SK-N-SH treated with all-trans-retinoic acid at 6 μM for 48 hours (cell line): ENCODE measurements at regions not wholly inside any gene's neighbourhood (a gene's known extent, or its start where the extent isn't known, plus 50 kb on each side); places are given as distances from the start of the nearest gene placed in this dataset.

Experiments
- ATAC-seq: fragments of 200-7000 bp; cut with Tn5 transposase; 3 replicates; pipeline ENCODE4 v1.9.1; 2020; ENCODE audit warnings: mild to moderate bottlenecking, moderate library complexity
- ARNTL ChIP-seq: fragments of 450-650 bp; formaldehyde crosslinking; IDR thresholded peaks from 2 replicates; pipeline ENCODE4 v1.5.0; 2020; ENCODE audit warnings: low read depth, mild to moderate bottlenecking, moderate library complexity, borderline replicate concordance
- BACH2 ChIP-seq: fragments of 250-450 bp; sonication (Bioruptor Pico); IDR thresholded peaks from 2 replicates; pipeline ENCODE4 v1.9.0; 2021; ENCODE audit warnings: mild to moderate bottlenecking, borderline replicate concordance
- ESRRG ChIP-seq: fragments of 250-450 bp; sonication (Bioruptor Pico); IDR thresholded peaks from 2 replicates; pipeline ENCODE4 v1.6.1; 2021; ENCODE audit warnings: mild to moderate bottlenecking
- GLIS3 ChIP-seq: fragments of 250-450 bp; sonication (Bioruptor Pico); IDR thresholded peaks from 2 replicates; pipeline ENCODE4 v1.5.0; 2020; ENCODE audit warnings: mild to moderate bottlenecking, moderate library complexity
- OSR1 ChIP-seq: fragments of 250-450 bp; sonication (Bioruptor Pico); IDR thresholded peaks from 2 replicates; pipeline ENCODE4 v1.8.0; 2022; ENCODE audit warnings: moderate library complexity, mild to moderate bottlenecking, inconsistent platforms
- PPARA ChIP-seq: fragments of 250-450 bp; sonication (Bioruptor Pico); IDR thresholded peaks from 2 replicates; pipeline ENCODE4 v1.5.0; 2020; ENCODE audit warnings: mild to moderate bottlenecking, borderline replicate concordance
- RARB ChIP-seq: fragments of 250-450 bp; sonication (Bioruptor Pico); IDR thresholded peaks from 2 replicates; pipeline ENCODE4 v1.8.0; 2021; ENCODE audit warnings: mild to moderate bottlenecking, moderate library complexity
- SNAI2 ChIP-seq: fragments of 250-450 bp; sonication (Bioruptor Pico); IDR thresholded peaks from 2 replicates; pipeline ENCODE4 v1.5.0; 2020; ENCODE audit warnings: mild to moderate bottlenecking, moderate library complexity
- TCF4 ChIP-seq: fragments of 250-450 bp; sonication (Bioruptor Pico); IDR thresholded peaks from 2 replicates; pipeline ENCODE4 v1.8.0; 2021; ENCODE audit warnings: mild to moderate bottlenecking, moderate library complexity, borderline replicate concordance
- TOX ChIP-seq: fragments of 250-450 bp; sonication (Bioruptor Pico); IDR thresholded peaks from 2 replicates; pipeline ENCODE4 v1.8.0; 2021; ENCODE audit warnings: mild to moderate bottlenecking, moderate library complexity, borderline replicate concordance
- ZC3H10 ChIP-seq: fragments of 250-450 bp; sonication (Bioruptor Pico); IDR thresholded peaks from 2 replicates; pipeline ENCODE4 v1.5.1; 2021; ENCODE audit warnings: mild to moderate bottlenecking, moderate library complexity
- ZFP3 ChIP-seq: fragments of 250-450 bp; sonication (Bioruptor Pico); IDR thresholded peaks from 2 replicates; pipeline ENCODE4 v1.5.0; 2020; ENCODE audit warnings: mild to moderate bottlenecking, moderate library complexity
- ZFP30 ChIP-seq: fragments of 450-650 bp; formaldehyde crosslinking; IDR thresholded peaks from 2 replicates; pipeline ENCODE4 v1.5.0; 2022; ENCODE audit warnings: mild to moderate bottlenecking, moderate library complexity
- ZNF565 ChIP-seq: fragments of 450-650 bp; formaldehyde crosslinking; conservative IDR thresholded peaks from 2 replicates; pipeline ENCODE4 v1.5.0; 2020; ENCODE audit warnings: low read depth, mild to moderate bottlenecking, moderate library complexity
- ZNF70 ChIP-seq: fragments of 450-650 bp; formaldehyde crosslinking; IDR thresholded peaks from 2 replicates; pipeline ENCODE4 v1.5.0; 2020; ENCODE audit warnings: mild to moderate bottlenecking, moderate library complexity
- TF ChIP-seq, protein P1 (sequence below): fragments of 250-450 bp; sonication (Bioruptor Pico); IDR thresholded peaks from 2 replicates; pipeline ENCODE4 v1.5.1; 2020; ENCODE audit warnings: low read depth, mild to moderate bottlenecking, moderate library complexity
- TF ChIP-seq, protein P2 (sequence below): fragments of 250-450 bp; sonication (Bioruptor Pico); IDR thresholded peaks from 2 replicates; pipeline ENCODE4 v1.5.1; 2021; ENCODE audit warnings: mild to moderate bottlenecking, moderate library complexity
- TF ChIP-seq, protein P3 (sequence below): fragments of 250-450 bp; sonication (Bioruptor Pico); IDR thresholded peaks from 2 replicates; pipeline ENCODE4 v1.5.0; 2020; ENCODE audit warnings: mild to moderate bottlenecking, moderate library complexity
- TF ChIP-seq, protein P4 (sequence below): fragments of 250-450 bp; sonication (Bioruptor Pico); IDR thresholded peaks from 2 replicates; pipeline ENCODE4 v1.8.0; 2020; ENCODE audit warnings: mild to moderate bottlenecking, moderate library complexity, borderline replicate concordance

DNA sequence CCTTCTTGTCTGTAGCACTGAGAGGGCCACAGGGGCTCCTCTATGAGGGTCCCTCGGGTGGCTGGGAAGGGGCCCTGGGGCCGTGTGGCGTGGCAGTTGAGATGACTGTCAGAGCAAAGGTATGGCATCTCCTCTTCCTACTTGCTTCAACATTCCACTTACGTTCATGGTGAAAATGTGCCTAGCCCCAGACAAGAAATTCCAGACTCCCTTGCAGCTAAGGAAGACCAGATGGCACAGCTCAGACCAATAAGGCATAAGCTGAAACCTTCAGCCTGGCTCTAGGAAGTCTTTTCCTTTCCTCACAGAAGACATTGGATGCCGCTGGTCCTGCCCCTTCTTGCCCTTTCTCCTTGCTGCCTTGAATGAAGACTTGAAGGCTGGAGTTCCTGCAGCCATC, 57.4 kb downstream of the ZNF503 start:
- no peak for ATAC-seq
- no peak for TF ChIP-seq GLIS3 (CRISPR knock-in tag)
- TF ChIP-seq, protein P1, sequence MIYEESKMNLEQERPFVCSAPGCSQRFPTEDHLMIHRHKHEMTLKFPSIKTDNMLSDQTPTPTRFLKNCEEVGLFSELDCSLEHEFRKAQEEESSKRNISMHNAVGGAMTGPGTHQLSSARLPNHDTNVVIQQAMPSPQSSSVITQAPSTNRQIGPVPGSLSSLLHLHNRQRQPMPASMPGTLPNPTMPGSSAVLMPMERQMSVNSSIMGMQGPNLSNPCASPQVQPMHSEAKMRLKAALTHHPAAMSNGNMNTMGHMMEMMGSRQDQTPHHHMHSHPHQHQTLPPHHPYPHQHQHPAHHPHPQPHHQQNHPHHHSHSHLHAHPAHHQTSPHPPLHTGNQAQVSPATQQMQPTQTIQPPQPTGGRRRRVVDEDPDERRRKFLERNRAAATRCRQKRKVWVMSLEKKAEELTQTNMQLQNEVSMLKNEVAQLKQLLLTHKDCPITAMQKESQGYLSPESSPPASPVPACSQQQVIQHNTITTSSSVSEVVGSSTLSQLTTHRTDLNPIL = no peak
- TF ChIP-seq ESRRG (CRISPR knock-in tag) = no peak
- no peak for TF ChIP-seq ZFP3 (CRISPR knock-in tag)
- TF ChIP-seq SNAI2 = no peak
- no peak for TF ChIP-seq ZNF565
- no peak for TF ChIP-seq PPARA (CRISPR knock-in tag)
- no peak for TF ChIP-seq ZNF70
- no peak for TF ChIP-seq TOX

DNA sequence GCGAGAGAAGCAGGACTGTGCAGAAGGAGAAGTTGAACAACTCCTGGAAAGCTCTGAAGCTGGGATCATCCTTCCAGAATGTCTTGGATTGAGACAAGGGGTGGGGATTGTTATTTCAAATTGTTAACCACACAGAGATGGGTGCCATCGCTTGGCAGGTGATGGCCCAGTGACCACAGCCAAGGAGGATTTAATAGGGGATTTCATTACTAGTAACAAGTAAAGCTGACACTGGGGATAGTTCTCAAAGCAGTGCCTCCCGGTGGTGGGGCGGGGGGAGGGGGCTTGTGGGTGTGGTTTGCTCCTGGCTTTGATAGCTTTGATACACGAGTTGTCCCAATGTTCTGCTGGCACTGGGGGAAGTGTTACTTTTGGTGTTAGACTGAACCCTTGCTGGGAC, 59.2 kb downstream of the ZNF503 start:
- TF ChIP-seq ZC3H10 (CRISPR knock-in tag) (no peak), ZNF565 (no peak), TCF4 (CRISPR knock-in tag) (no peak), ESRRG (CRISPR knock-in tag) (no peak), OSR1 (CRISPR knock-in tag) (no peak)
- TF ChIP-seq, protein P2, sequence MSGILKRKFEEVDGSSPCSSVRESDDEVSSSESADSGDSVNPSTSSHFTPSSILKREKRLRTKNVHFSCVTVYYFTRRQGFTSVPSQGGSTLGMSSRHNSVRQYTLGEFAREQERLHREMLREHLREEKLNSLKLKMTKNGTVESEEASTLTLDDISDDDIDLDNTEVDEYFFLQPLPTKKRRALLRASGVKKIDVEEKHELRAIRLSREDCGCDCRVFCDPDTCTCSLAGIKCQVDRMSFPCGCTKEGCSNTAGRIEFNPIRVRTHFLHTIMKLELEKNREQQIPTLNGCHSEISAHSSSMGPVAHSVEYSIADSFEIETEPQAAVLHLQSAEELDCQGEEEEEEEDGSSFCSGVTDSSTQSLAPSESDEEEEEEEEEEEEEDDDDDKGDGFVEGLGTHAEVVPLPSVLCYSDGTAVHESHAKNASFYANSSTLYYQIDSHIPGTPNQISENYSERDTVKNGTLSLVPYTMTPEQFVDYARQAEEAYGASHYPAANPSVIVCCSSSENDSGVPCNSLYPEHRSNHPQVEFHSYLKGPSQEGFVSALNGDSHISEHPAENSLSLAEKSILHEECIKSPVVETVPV = no peak
- TF ChIP-seq, protein P3, sequence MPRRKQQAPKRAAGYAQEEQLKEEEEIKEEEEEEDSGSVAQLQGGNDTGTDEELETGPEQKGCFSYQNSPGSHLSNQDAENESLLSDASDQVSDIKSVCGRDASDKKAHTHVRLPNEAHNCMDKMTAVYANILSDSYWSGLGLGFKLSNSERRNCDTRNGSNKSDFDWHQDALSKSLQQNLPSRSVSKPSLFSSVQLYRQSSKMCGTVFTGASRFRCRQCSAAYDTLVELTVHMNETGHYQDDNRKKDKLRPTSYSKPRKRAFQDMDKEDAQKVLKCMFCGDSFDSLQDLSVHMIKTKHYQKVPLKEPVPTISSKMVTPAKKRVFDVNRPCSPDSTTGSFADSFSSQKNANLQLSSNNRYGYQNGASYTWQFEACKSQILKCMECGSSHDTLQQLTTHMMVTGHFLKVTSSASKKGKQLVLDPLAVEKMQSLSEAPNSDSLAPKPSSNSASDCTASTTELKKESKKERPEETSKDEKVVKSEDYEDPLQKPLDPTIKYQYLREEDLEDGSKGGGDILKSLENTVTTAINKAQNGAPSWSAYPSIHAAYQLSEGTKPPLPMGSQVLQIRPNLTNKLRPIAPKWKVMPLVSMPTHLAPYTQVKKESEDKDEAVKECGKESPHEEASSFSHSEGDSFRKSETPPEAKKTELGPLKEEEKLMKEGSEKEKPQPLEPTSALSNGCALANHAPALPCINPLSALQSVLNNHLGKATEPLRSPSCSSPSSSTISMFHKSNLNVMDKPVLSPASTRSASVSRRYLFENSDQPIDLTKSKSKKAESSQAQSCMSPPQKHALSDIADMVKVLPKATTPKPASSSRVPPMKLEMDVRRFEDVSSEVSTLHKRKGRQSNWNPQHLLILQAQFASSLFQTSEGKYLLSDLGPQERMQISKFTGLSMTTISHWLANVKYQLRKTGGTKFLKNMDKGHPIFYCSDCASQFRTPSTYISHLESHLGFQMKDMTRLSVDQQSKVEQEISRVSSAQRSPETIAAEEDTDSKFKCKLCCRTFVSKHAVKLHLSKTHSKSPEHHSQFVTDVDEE (CRISPR knock-in tag) = no peak
- no peak for ATAC-seq

DNA sequence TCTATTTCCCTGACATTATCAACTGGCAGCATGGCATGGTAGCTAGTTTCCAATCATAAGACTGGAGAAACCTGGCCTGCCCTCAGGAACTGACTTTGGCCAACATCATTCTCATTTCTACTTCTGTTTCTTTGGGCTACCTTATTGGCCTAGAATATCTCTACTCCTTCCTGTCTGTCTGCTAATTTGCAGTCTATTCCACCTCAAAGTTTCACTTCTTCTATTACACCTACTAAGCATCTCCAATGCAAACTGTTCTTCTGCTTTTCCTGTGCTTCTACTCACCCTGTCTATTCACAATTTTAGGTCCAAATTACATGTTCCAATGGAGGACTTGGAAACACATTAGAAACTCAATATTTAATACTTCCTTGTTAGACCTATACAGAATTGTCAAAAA, 65.6 kb downstream of the ZNF503 start:
- ATAC-seq = no peak

DNA sequence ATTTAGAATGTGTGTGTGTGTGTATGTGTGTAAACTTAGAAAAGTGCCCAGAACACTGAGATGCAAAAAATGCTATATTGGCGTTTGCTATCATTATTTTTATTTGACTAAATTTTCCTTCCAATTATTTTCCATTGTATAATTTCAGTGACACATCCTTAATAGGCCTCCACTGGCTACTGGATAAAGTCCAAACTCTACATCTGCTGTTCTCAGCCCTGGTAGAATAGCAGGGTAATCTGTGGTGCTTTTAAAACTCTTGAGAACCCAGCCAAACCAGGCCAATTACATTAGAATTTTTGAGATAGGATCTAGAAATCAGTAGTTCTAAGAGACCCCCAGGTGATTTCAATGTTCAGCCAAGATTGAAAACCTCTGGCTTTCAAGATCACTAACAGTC, 66.4 kb downstream of the ZNF503 start:
- ATAC-seq = no peak
- TF ChIP-seq ZFP30 (CRISPR knock-in tag) (no peak), TOX (no peak), ARNTL (CRISPR knock-in tag) (no peak), BACH2 (CRISPR knock-in tag) (no peak), SNAI2 (no peak), ZNF565 (no peak), PPARA (CRISPR knock-in tag) (no peak)
- TF ChIP-seq, protein P4, sequence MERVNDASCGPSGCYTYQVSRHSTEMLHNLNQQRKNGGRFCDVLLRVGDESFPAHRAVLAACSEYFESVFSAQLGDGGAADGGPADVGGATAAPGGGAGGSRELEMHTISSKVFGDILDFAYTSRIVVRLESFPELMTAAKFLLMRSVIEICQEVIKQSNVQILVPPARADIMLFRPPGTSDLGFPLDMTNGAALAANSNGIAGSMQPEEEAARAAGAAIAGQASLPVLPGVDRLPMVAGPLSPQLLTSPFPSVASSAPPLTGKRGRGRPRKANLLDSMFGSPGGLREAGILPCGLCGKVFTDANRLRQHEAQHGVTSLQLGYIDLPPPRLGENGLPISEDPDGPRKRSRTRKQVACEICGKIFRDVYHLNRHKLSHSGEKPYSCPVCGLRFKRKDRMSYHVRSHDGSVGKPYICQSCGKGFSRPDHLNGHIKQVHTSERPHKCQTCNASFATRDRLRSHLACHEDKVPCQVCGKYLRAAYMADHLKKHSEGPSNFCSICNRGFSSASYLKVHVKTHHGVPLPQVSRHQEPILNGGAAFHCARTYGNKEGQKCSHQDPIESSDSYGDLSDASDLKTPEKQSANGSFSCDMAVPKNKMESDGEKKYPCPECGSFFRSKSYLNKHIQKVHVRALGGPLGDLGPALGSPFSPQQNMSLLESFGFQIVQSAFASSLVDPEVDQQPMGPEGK (CRISPR knock-in tag) = no peak
- TF ChIP-seq, protein P3 (CRISPR knock-in tag) = no peak
- TF ChIP-seq, protein P1 = no peak

More for the DNA sequence above, 65.6 kb downstream of the ZNF503 start:
- no peak for TF ChIP-seq ZNF565
- TF ChIP-seq, protein P2 = no peak
- TF ChIP-seq TCF4 (CRISPR knock-in tag) = no peak
- TF ChIP-seq, protein P1 = no peak
- no peak for TF ChIP-seq BACH2 (CRISPR knock-in tag)
- no peak for TF ChIP-seq GLIS3 (CRISPR knock-in tag)
- TF ChIP-seq RARB = no peak
- TF ChIP-seq ZFP3 (CRISPR knock-in tag) = no peak
- no peak for TF ChIP-seq ZFP30 (CRISPR knock-in tag)
